ENCODE measurements at regions not wholly inside any gene's neighbourhood (a gene's known extent, or its start where the extent isn't known, plus 50 kb on each side); places are given as distances from the start of the nearest gene placed in this dataset.
"Not testable (repeated sequence)": the region's sequence is repeated elsewhere in the genome, so short reads cannot be mapped to it uniquely, and the experiment has no call there.

GRCh38 chr14:76264384-76264783 lies 111.6 kb upstream of the ESRRB start:
- ChIA-PET POLR2A (no interaction called here), CTCF (no interaction called here)

- POLR2A ChIA-PET, result no interaction called here
These were observed 108.5 kb upstream of the ESRRB start for GRCh38 chr14:76267322-76268046.

GRCh38 chr14:76268047-76268431 lies 107.9 kb upstream of the ESRRB start:
- ChIA-PET CTCF (no interaction called here), POLR2A (no interaction called here)

More at GRCh38 chr14:76267322-76268046, 108.5 kb upstream of the ESRRB start:
- CTCF ChIA-PET, result no interaction called here

- ChIA-PET POLR2A (no interaction called here), CTCF (no interaction called here)
These were observed 107.2 kb upstream of the ESRRB start for GRCh38 chr14:76268700-76269099.

- ChIA-PET POLR2A (no interaction called here), CTCF (no interaction called here)
These were observed 104.7 kb upstream of the ESRRB start for GRCh38 chr14:76271041-76271755.

GRCh38 chr14:76272349-76272748 lies 103.6 kb upstream of the ESRRB start:
- ChIA-PET CTCF (no interaction called here), POLR2A (no interaction called here)

GRCh38 chr14:76272774-76273173 lies 103.2 kb upstream of the ESRRB start:
- POLR2A ChIA-PET, result no interaction called here
- CTCF ChIA-PET, result no interaction called here

- ChIA-PET CTCF (no interaction called here), POLR2A (no interaction called here)
These were observed 102.6 kb upstream of the ESRRB start for GRCh38 chr14:76273346-76273745.

GRCh38 chr14:76274324-76274723 lies 101.6 kb upstream of the ESRRB start:
- ChIA-PET CTCF (no interaction called here), POLR2A (no interaction called here)

GRCh38 chr14:76277586-76278130 lies 98.3 kb upstream of the ESRRB start:
- CTCF ChIA-PET, result no interaction called here
- POLR2A ChIA-PET, result no interaction called here

GRCh38 chr14:76280221-76280620 lies 95.7 kb upstream of the ESRRB start:
- ChIA-PET POLR2A (no interaction called here), CTCF (no interaction called here)

- ChIA-PET CTCF (no interaction called here), POLR2A (no interaction called here)
These were observed 93.4 kb upstream of the ESRRB start for GRCh38 chr14:76282581-76282980.

- ChIA-PET POLR2A (no interaction called here), CTCF (no interaction called here)
These were observed 88.9 kb upstream of the ESRRB start for GRCh38 chr14:76287063-76287462.

GRCh38 chr14:76289276-76289675 lies 86.7 kb upstream of the ESRRB start:
- CTCF ChIA-PET, result interaction anchor here (1.2 kb wide), 1 partner anchor 238 kb away, joined by 3 read pairs; no protein-coding TSS in a partner anchor
- POLR2A ChIA-PET, result no interaction called here

GRCh38 chr14:76292561-76292960 lies 83.4 kb upstream of the ESRRB start:
- CTCF ChIA-PET, result no interaction called here
- POLR2A ChIA-PET, result no interaction called here

- POLR2A ChIA-PET, result no interaction called here
- CTCF ChIA-PET, result no interaction called here
These were observed 82.7 kb upstream of the ESRRB start for GRCh38 chr14:76293221-76293620.

- POLR2A ChIA-PET, result no interaction called here
- CTCF ChIA-PET, result interaction anchor here (0.6 kb wide), 1 partner anchor 348 kb away, joined by 3 read pairs; no protein-coding TSS in a partner anchor
These were observed 82.0 kb upstream of the ESRRB start for GRCh38 chr14:76293923-76294322.

GRCh38 chr14:76294876-76295275 lies 81.1 kb upstream of the ESRRB start:
- POLR2A ChIA-PET, result no interaction called here
- CTCF ChIA-PET, result no interaction called here

GRCh38 chr14:76298896-76299295 lies 77.0 kb upstream of the ESRRB start:
- CTCF ChIA-PET, result no interaction called here

GRCh38 chr14:76303188-76303587 lies 72.7 kb upstream of the ESRRB start:
- POLR2A ChIA-PET, result not testable (repeated sequence)
- CTCF ChIA-PET, result interaction anchor here (0.6 kb wide), 1 partner anchor 845 kb away, joined by 4 read pairs; no protein-coding TSS in a partner anchor

More at GRCh38 chr14:76298896-76299295, 77.0 kb upstream of the ESRRB start:
- POLR2A ChIA-PET, result no interaction called here

GRCh38 chr14:76304536-76305267 lies 71.2 kb upstream of the ESRRB start:
- POLR2A ChIA-PET, result no interaction called here
- CTCF ChIA-PET, result no interaction called here
